GM12878 (cell line): ENCODE measurements at regions not wholly inside any gene's neighbourhood (a gene's known extent, or its start where the extent isn't known, plus 50 kb on each side); places are given as distances from the start of the nearest gene placed in this dataset.

ENCODE experiments used
- ATAC-seq: fragments of 200-7000 bp; cut with Tn5 transposase; 3 replicates; pipeline ENCODE4 v1.9.1; 2020; ENCODE audit warnings: mild to moderate bottlenecking, moderate library complexity
- BruUV-seq: library from RNA; stranded (reverse); fragments of 400-500 nt; replicated peaks from 2 replicates; lab custom pipeline; 2021; lab: Mats Ljungman, UMichigan
- CTCF ChIA-PET: fragments of 300-600 bp; sonication (Branson Sonifier 250); formaldehyde crosslinking; extraction: SDS; loops from one replicate; lab custom pipeline; 2021; ENCODE audit warnings: inconsistent platforms; lab: Yijun Ruan, JAX
- POLR2A ChIA-PET: fragments of 350-600 bp; formaldehyde crosslinking; extraction: SDS; loops from one replicate; lab custom pipeline; 2021; ENCODE audit warnings: inconsistent platforms; lab: Charles Lee
- RAD21 ChIA-PET: fragments of 300-600 bp; sonication (Branson Sonifier 250); formaldehyde crosslinking; loops from one replicate; lab custom pipeline; 2023; ENCODE audit warnings: antibody characterized with exemption; ENCODE audit not compliant: unreplicated experiment; lab: Charles Lee
- SMC1A ChIA-PET: fragments of 300-600 bp; sonication (Branson Sonifier 250); formaldehyde crosslinking; loops from one replicate; lab custom pipeline; 2023; ENCODE audit not compliant: unreplicated experiment, uncharacterized antibody; lab: Charles Lee
- DNase-seq: peaks from one replicate; pipeline ENCODE4 v3.0.0-alpha.2; 2011; ENCODE audit warnings: low read depth, low spot score
- FAIRE-seq: peaks from 3 replicates; lab custom pipeline; 2011; peaks lifted over from hg19 to GRCh38; lab: Jason Lieb, UNC
- H2AFZ ChIP-seq: 2 replicates; pipeline ENCODE4 v1.6.0; 2011; ENCODE audit warnings: low read depth, low read length, control low read depth; ENCODE audit not compliant: control insufficient read depth
- H3K27ac ChIP-seq: 2 replicates; pipeline ENCODE4 v1.5.1; 2011; ENCODE audit warnings: control low read depth; ENCODE audit not compliant: control insufficient read depth, insufficient read depth
- H3K27me3 ChIP-seq, 2 experiments: replicated peaks in 1 of 2; 2 replicates each; pipeline versions ENCODE4 v1.6.0 to v1.6.1; 2011; ENCODE audit warnings: low read length in 1 of 2; ENCODE audit not compliant: control insufficient read depth in 2 of 2, insufficient read depth in 2 of 2
- H3K36me3 ChIP-seq, 2 experiments: 2 replicates each; pipeline ENCODE4 v1.5.1; 2011; ENCODE audit warnings: low read length in 1 of 2; ENCODE audit not compliant: control insufficient read depth in 2 of 2, insufficient read depth in 2 of 2
- H3K4me1 ChIP-seq: 2 replicates; pipeline ENCODE4 v1.6.1; 2011; ENCODE audit warnings: mild to moderate bottlenecking, low read length, moderate library complexity, mixed read lengths; ENCODE audit not compliant: control insufficient read depth, insufficient read depth
- H3K4me2 ChIP-seq: 2 replicates; pipeline ENCODE4 v1.6.0; 2011; ENCODE audit warnings: control low read depth; ENCODE audit not compliant: control insufficient read depth, insufficient read depth
- H3K4me3 ChIP-seq: fragments of 200-600 bp; sonication (generic); 2 replicates; pipeline ENCODE4 v1.5.1; 2016
- H3K79me2 ChIP-seq: 2 replicates; pipeline ENCODE4 v1.6.0; 2011; ENCODE audit warnings: low read length; ENCODE audit not compliant: control insufficient read depth, insufficient read depth
- H3K9ac ChIP-seq: 2 replicates; pipeline ENCODE4 v1.8.0; 2011; ENCODE audit warnings: low read length, control low read depth, mixed read lengths; ENCODE audit not compliant: control insufficient read depth, insufficient read depth
- H3K9me3 ChIP-seq: replicated peaks from 3 replicates; pipeline ENCODE4 v1.5.1; 2011; ENCODE audit warnings: mild to moderate bottlenecking, low read length; ENCODE audit not compliant: control insufficient read depth, insufficient read depth
- H4K20me1 ChIP-seq: 2 replicates; pipeline ENCODE4 v1.6.0; 2011; ENCODE audit not compliant: control insufficient read depth, insufficient read depth
- CBX3 ChIP-seq: fragments of 200-600 bp; sonication (generic); IDR thresholded peaks from 2 replicates; pipeline ENCODE4 v1.6.1; 2016; ENCODE audit warnings: low read depth, borderline replicate concordance
- CHD1 ChIP-seq: IDR thresholded peaks from 2 replicates; pipeline ENCODE4 v1.6.1; 2012; ENCODE audit warnings: low read depth, low read length, improper control_type of control experiment
- CHD2 ChIP-seq: IDR thresholded peaks from 2 replicates; pipeline ENCODE4 v1.6.1; 2011; ENCODE audit warnings: low read depth, low read length, improper control_type of control experiment, borderline replicate concordance
- DPF2 ChIP-seq: fragments of 450-650 bp; IDR thresholded peaks from 2 replicates; pipeline ENCODE4 v1.6.1; 2017; ENCODE audit warnings: mild to moderate bottlenecking
- HDAC6 ChIP-seq: fragments of 200-600 bp; sonication (generic); IDR thresholded peaks from one replicate; pipeline ENCODE4 v1.8.0; 2017; ENCODE audit warnings: antibody characterized with exemption; ENCODE audit not compliant: unreplicated experiment
- IRF4 ChIP-seq: IDR thresholded peaks from 2 replicates; pipeline ENCODE4 v1.6.1; 2011; ENCODE audit warnings: low read depth, low read length
- KLF5 ChIP-seq: fragments of 450-650 bp; IDR thresholded peaks from 2 replicates; pipeline ENCODE4 v1.6.1; 2014; ENCODE audit warnings: mild to moderate bottlenecking; ENCODE audit not compliant: partially characterized antibody
- MXI1 ChIP-seq: fragments of 150-350 bp; IDR thresholded peaks from 2 replicates; pipeline ENCODE4 v1.6.1; 2011; ENCODE audit warnings: low read depth, mild to moderate bottlenecking, inconsistent platforms, low read length, improper control_type of control experiment
- NBN ChIP-seq: fragments of 450-650 bp; IDR thresholded peaks from 2 replicates; pipeline ENCODE4 v1.6.1; 2016
- POLR2AphosphoS5 ChIP-seq: IDR thresholded peaks from 2 replicates; pipeline ENCODE4 v1.6.1; 2011; ENCODE audit warnings: mild to moderate bottlenecking, low read length, inconsistent platforms
- SMAD1 ChIP-seq: fragments of 450-650 bp; IDR thresholded peaks from 2 replicates; pipeline ENCODE4 v1.6.1; 2018; ENCODE audit warnings: mild to moderate bottlenecking, low read depth; ENCODE audit not compliant: partially characterized antibody
- SMARCA5 ChIP-seq: fragments of 450-650 bp; IDR thresholded peaks from 2 replicates; pipeline ENCODE4 v1.6.1; 2017; ENCODE audit warnings: mild to moderate bottlenecking
- ZNF24 ChIP-seq: fragments of 450-650 bp; IDR thresholded peaks from 2 replicates; pipeline ENCODE4 v1.6.1; 2017; ENCODE audit warnings: antibody characterized with exemption, mild to moderate bottlenecking
- WGBS: methylation state at CpG from one replicate; pipeline ENCODE4 v1.1.6; 2016; ENCODE audit warnings: low lambda C conversion rate; ENCODE audit not compliant: insufficient replicate concordance, insufficient coverage; ENCODE audit errors: missing lambda C conversion rate; 5-methylcytosine and 5-hydroxymethylcytosine counted together
- in situ Hi-C: fragments of 300-500 bp; cut with MboI; formaldehyde crosslinking; loops from 9 replicates; pipeline ENCODE4 v1.14.3; 2018; ENCODE audit warnings: mixed read lengths
- intact Hi-C: fragments of 100-400 bp; cut with micrococcal nuclease; formaldehyde crosslinking; loops from one replicate; pipeline ENCODE4 v1.14.2; 2022; ENCODE audit not compliant: unreplicated experiment
- TF ChIP-seq, protein P1 (sequence below): fragments of 450-650 bp; IDR thresholded peaks from 2 replicates; pipeline ENCODE4 v1.6.1; 2014; ENCODE audit warnings: mild to moderate bottlenecking
- TF ChIP-seq, protein P2 (sequence below): fragments of 450-650 bp; IDR thresholded peaks from 2 replicates; pipeline ENCODE4 v1.6.1; 2016; ENCODE audit warnings: mild to moderate bottlenecking, moderate library complexity, borderline replicate concordance
- TF ChIP-seq, protein P3 (sequence below): fragments of 450-650 bp; formaldehyde crosslinking; IDR thresholded peaks from 2 replicates; pipeline ENCODE4 v1.4.0; 2022; ENCODE audit warnings: mild to moderate bottlenecking, moderate library complexity

DNA sequence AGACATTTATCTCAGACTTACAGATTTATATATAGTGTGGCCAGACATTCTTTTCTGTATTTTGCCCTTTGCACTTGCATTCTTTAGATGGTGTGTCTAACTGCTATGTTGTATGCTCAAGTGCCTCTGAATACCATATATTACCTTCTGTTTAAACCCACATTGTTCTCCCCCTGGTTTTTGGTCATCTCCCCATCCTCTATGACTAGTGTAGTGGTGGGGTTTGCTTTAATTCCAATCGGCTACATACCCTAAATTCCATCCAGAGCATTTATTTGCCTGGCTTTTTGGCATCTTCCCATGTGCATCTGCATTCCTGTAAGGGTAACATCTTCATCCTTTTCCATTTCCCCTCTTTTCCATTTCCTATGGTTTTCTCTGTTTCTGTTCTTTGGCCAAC lies 271.0 kb upstream of the SLC30A5 start:
- 0% methylated on average over 1 of the region's 1 CpG for WGBS
- in situ Hi-C loops, result no loop called here
- no peaks in the 10 kb centered on the region for H3K36me3 ChIP-seq

More for the DNA sequence above, 271.0 kb upstream of the SLC30A5 start:
- H3K4me2 ChIP-seq, result no peak overlapping the region
- H3K27me3 ChIP-seq, result peaks cover 0 to 3% of the 10 kb centered on the region in 2 experiments; a peak in 1 of 4 replicates
- DNase-seq, result no peak
- H4K20me1 ChIP-seq, result no peaks in the 10 kb centered on the region
- intact Hi-C loops, result no loop called here
- CTCF ChIA-PET, result no interaction called here
- RAD21 ChIA-PET, result no interaction called here
- TF ChIP-seq, protein P1, sequence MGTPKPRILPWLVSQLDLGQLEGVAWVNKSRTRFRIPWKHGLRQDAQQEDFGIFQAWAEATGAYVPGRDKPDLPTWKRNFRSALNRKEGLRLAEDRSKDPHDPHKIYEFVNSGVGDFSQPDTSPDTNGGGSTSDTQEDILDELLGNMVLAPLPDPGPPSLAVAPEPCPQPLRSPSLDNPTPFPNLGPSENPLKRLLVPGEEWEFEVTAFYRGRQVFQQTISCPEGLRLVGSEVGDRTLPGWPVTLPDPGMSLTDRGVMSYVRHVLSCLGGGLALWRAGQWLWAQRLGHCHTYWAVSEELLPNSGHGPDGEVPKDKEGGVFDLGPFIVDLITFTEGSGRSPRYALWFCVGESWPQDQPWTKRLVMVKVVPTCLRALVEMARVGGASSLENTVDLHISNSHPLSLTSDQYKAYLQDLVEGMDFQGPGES, result no peak
- TF ChIP-seq SMARCA5 (no peak), MXI1 (no peak), CBX3 (no peak), IRF4 (no peak), KLF5 (no peak), DPF2 (no peak), SMAD1 (no peak), CHD1 (no peak), POLR2AphosphoS5 (no peak), ZNF24 (no peak), NBN (no peak), HDAC6 (no peak), CHD2 (no peak)
- TF ChIP-seq, protein P2, sequence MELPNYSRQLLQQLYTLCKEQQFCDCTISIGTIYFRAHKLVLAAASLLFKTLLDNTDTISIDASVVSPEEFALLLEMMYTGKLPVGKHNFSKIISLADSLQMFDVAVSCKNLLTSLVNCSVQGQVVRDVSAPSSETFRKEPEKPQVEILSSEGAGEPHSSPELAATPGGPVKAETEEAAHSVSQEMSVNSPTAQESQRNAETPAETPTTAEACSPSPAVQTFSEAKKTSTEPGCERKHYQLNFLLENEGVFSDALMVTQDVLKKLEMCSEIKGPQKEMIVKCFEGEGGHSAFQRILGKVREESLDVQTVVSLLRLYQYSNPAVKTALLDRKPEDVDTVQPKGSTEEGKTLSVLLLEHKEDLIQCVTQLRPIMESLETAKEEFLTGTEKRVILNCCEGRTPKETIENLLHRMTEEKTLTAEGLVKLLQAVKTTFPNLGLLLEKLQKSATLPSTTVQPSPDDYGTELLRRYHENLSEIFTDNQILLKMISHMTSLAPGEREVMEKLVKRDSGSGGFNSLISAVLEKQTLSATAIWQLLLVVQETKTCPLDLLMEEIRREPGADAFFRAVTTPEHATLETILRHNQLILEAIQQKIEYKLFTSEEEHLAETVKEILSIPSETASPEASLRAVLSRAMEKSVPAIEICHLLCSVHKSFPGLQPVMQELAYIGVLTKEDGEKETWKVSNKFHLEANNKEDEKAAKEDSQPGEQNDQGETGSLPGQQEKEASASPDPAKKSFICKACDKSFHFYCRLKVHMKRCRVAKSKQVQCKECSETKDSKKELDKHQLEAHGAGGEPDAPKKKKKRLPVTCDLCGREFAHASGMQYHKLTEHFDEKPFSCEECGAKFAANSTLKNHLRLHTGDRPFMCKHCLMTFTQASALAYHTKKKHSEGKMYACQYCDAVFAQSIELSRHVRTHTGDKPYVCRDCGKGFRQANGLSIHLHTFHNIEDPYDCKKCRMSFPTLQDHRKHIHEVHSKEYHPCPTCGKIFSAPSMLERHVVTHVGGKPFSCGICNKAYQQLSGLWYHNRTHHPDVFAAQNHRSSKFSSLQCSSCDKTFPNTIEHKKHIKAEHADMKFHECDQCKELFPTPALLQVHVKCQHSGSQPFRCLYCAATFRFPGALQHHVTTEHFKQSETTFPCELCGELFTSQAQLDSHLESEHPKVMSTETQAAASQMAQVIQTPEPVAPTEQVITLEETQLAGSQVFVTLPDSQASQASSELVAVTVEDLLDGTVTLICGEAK, result no peak
- TF ChIP-seq, protein P3, sequence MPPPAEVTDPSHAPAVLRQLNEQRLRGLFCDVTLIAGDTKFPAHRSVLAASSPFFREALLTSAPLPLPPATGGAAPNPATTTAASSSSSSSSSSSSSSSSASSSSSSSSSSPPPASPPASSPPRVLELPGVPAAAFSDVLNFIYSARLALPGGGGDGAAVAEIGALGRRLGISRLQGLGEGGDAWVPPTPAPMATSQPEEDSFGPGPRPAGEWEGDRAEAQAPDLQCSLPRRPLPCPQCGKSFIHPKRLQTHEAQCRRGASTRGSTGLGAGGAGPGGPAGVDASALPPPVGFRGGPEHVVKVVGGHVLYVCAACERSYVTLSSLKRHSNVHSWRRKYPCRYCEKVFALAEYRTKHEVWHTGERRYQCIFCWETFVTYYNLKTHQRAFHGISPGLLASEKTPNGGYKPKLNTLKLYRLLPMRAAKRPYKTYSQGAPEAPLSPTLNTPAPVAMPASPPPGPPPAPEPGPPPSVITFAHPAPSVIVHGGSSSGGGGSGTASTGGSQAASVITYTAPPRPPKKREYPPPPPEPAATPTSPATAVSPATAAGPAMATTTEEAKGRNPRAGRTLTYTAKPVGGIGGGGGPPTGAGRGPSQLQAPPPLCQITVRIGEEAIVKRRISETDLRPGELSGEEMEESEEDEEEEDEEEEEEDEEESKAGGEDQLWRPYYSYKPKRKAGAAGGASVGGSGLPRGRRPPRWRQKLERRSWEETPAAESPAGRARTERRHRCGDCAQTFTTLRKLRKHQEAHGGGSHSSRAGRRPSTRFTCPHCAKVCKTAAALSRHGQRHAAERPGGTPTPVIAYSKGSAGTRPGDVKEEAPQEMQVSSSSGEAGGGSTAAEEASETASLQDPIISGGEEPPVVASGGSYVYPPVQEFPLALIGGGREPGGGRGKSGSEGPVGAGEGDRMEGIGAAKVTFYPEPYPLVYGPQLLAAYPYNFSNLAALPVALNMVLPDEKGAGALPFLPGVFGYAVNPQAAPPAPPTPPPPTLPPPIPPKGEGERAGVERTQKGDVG (CRISPR knock-in tag), result no peak
- ATAC-seq, result no peak
- POLR2A ChIA-PET, result no interaction called here
- H3K27ac ChIP-seq, result no peak overlapping the region
- no peak overlapping the region for H3K9ac ChIP-seq
- FAIRE-seq, result no peak
- H3K79me2 ChIP-seq, result no peaks in the 10 kb centered on the region
- no peak overlapping the region for H2AFZ ChIP-seq
- SMC1A ChIA-PET, result no interaction called here
- BruUV-seq, result no TSS peak
- no peaks in the 10 kb centered on the region for H3K4me1 ChIP-seq
- no peak overlapping the region for H3K4me3 ChIP-seq
- no peaks in the 10 kb centered on the region for H3K9me3 ChIP-seq
